GM19455 (cell line): ENCODE measurements at regions not wholly inside any gene's neighbourhood (a gene's known extent, or its start where the extent isn't known, plus 50 kb on each side); places are given as distances from the start of the nearest gene placed in this dataset.
"Not testable (repeated sequence)": the region's sequence is repeated elsewhere in the genome, so short reads cannot be mapped to it uniquely, and the experiment has no call there.

ENCODE experiments used
- ATAC-seq: cut with Tn5 transposase; IDR thresholded peaks from one replicate; pipeline ENCODE4 v1.9.1; 2021; ENCODE audit not compliant: unreplicated experiment

DNA sequence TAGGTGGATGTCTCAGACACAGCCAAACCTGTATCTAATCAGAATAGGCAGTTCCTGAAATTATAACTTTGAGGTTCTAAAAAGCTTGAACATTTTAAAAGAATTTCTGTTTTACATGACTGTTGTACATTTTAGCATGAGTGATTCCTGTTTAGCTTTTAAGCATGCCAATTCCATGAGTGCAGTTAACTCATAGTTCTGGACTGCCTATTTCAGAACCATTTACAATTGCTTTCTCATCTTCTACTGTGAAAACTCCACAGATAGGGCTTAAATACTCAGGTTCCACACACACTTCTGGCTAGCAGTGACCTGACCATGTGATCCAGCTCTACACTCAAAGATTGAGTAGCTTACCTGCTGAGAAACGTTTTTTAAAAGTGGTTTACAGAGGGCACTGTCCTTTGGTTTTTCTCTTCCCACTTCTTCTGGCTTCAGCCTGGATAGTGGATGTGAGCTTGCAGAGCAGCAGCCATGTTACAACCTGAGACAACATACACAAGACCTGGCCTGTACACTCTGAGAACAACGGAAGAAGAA lies 280.8 kb downstream of the ANKRD50 start:
- ATAC-seq = no peak

DNA sequence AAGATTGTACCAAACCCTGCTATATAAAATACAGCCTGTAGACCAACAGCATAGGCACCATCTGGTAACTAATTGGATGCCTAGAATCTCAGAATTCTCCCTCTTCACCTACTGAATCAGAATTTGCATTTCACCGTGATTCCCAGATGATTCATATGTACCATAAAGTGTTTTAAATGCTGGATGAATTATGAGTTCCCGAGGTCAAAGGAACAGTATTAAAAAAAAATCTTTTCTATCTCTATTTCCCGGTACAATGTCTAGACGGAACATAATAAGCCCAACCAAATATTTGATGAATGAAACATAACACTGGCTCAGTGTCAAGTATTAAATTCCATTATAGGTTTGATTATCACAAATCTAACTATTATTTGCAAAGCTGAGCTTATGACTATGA lies 280.0 kb downstream of the ANKRD50 start:
- no peak for ATAC-seq

DNA sequence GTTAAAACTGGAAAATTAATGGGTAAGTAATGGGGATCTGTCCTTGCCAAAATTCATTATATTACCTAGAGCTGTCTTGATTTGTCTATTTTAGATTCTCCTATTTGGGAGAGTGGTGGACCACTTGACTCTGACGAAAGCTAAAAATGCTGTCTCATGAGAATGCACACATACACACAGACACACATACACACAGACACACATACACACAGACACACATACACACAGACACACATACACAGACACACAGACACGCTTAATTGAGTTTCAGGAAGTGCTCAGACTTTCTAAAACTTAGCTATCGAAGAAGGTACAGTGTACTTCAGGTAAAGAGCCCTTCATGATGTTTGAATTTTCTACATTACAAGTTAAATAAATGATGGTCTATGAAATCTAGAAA lies 279.5 kb downstream of the ANKRD50 start:
- ATAC-seq = no peak

DNA sequence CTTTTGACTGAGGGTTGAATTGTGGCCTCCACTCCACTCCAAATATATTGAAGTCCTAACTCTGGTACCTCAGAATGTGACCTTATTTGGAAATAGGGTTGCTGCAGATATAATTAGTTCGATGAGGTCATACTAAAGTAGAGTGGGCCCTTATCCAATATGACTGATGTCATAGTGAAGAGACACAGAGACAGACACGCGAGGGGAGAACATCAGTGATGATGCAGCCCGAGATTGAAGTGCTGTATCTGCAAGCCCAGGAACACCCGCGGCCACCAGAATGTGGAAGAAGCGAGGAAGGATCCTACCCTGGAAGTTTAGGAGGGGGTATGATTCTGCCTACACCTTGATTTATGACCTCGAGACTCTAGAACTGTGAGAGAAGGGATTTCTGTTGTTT lies 279.0 kb downstream of the ANKRD50 start:
- no peak for ATAC-seq

DNA sequence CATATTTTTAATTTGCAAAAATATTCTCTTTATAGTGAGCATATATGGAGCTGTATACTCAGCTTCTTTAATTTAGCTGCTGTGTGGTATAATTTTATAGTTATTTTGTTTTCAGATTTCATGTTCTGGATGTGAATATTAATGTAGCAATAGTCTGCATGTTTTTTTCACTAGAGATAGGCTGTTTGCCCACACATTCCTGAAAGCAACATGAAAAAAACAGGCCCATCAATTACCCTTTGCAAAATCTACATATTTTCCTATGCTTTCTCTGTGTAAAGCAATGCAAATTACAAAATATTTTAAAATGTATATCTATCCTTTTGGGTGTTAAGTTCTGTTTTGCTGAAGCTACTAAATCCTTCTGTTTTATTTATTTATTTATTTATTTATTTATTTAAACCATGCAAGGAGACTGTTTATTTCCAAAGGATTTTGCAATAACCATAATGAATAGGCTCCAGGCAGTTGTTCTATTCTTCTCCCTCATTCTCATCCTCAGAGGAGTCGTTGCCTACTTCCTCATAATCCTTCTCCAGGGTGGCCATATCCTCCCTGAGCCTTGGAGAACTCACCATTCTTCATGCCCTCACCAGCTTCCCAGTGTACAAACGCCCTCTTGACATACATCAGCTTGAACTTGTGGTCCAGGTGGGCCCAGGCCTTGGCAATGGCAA lies 277.1 kb downstream of the ANKRD50 start:
- no peak for ATAC-seq

DNA sequence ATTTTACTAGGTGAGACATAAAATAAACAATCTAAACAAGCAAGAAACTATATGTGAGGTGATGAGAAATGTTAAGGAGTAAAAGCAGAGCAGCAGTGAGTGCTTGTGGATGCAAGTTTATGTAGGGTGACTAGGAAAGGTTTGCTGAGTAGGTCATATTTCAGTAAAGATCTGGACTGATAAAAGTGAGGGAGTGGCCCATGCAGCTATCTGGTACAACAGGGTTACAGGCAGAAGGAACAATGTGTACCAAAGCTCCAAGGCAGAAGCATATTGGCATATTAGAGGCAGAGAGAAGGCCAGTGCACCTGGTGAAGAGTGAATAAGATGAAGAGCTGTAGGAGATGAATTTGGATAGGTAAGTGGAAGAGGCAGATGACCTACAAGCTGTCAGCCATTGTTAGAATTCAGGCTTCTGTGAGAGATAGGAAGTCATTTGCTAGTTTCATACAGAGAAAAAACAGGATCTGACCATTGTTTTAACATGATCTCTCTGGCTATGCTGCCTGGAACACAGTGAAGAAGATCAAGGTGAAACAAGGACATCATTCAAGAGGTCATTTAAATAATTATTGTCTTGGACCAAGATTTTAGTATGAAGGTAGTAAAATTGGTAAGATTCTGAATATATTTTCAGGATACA lies 274.6 kb downstream of the ANKRD50 start:
- no peak for ATAC-seq

DNA sequence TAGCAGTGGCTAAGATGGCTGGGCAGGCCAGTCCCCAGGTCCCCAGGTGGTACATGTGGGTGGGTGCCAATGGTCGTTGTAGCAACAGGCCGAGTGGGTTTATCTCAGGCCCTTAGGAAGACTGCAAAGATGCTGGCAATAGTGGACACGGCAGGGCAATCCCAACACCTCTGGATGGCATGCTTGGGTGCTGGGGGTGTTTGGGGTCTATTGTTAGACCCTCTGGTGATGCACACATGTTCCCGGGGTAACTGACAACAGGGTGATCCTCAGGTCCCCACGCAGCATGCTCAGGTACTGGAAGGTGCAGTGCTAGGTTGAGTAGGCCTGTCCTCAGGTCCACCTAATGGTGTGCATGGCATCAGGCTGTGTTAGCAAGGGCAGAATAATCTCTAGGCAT lies 267.5 kb downstream of the ANKRD50 start:
- no peak for ATAC-seq

DNA sequence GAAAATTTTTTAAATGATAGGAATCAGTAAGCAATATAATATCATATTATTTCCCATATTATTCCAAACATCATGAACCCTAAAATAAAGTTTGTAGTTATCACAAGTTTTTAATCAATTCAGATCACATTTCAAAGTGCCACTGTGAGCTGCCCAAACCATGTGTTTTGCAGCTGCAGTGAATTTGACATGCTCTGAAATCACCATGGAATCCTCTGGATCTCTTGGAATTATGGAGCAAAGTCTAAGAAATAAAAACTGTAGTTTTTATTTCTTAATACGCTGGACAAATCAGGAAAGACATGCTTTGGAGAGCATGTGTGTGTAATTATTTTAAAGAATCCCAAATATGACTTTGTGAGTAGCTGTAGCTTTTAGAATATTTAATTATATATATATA lies 262.7 kb downstream of the ANKRD50 start:
- no peak for ATAC-seq

DNA sequence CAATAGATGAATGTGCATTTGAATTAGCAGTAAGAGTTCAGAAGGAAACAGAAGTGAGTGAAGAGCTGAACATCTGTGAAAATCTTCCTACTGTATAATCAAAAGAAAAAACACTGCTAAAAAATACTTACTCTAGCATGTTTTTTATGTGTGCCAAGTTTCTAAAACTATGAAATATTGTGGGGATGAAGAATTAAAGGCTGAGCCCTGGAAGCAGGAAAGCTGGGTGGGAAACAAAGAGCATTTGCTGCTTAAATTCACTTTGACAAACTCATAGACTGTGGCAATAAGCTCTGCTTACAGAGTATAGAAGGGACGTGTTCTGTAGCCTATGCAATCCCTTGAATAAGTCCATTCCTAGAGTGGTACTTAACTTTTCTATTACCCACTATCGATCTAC lies 261.7 kb downstream of the ANKRD50 start:
- ATAC-seq = no peak

DNA sequence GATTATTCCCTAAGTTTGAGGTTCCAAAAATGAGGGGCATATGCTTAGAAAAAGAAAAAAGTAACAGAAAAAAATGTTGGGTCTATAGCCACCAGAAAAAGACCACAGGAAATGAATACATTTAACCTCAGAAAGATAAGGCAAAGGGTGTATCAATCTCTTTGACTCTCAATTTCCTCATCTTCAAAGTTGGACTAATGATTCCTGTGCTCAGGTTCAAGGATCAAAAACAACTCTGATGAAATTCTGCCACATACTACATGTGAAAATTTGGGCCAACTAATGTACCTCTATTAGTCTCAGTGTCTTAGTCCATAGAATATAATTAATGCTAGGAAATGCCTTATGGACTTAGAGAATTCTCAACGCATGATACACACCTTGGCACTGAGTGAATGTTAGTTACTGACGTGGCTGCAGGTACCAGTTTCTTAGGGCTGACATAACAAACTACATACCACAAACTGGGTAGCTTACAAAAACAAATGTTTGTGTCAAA lies 257.7 kb downstream of the ANKRD50 start:
- no peak for ATAC-seq

DNA sequence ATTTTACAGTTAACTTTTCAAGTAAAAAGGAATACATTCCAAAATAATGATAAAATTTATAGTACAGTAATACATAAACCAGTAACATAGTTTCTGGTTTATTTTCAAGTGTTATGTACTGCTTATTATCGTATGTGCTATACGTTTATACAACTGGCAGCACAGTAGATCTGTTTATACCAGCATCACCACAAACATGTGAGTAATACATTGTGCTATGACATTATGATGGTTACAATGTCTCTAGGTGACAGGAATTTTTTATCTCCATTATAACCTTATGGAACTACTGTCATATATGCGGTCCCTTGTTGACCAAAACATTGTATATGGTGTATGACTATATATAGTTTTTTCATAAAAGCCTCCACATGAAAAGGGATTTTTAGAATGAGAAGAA lies 256.9 kb downstream of the ANKRD50 start:
- ATAC-seq = no peak

DNA sequence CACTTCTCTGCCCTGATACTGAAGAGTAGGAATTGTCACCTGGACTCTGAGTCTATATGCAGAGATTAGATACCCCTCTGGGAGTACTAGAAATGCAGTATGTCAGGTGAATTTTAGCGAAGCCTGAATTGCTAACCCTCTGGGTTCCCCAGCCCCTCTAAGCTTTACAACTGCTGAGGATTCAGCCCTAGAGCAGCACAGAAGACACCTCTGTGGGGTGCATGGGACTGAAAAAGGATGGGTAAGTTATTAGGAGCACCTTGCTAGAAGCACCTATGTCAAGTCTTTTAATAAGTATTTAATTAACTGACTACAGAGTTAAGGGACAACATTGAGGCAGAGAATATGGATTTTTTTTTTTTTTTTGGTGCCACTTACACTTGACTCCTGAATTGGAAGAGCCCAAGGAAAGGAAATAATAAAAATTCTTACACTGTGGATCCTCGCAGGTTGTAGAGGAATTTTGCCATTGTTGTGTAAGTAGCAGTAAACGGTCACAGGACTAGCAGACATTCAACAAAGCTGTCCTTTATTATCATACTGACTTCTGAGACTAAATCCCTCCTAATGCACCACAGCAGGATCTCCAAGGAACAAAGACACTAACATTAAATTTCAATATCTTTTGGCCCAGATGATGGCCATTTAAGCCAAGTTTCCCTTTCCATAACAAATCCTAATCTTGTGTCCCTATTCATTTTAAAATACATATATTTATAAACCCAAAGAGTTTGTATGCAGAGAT lies 253.2 kb downstream of the ANKRD50 start:
- no peak for ATAC-seq

DNA sequence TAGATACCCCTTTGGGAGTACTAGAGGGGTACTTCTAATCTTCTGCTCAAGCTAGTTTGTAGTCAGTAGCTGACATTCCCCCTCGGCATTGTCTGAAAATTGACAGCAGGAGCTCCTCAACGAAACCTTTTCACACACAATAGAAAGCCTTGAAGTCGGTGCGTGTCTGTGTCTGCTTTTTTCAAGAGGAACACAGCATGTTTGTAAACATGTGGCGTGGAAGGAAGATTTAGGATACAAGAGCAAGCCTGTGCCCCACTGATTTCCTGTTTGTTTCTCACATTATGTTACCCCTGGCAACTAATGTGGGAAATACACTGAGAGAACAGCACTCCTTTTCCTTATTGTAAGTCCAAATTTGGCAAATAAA lies 252.6 kb downstream of the ANKRD50 start:
- ATAC-seq = no peak

DNA sequence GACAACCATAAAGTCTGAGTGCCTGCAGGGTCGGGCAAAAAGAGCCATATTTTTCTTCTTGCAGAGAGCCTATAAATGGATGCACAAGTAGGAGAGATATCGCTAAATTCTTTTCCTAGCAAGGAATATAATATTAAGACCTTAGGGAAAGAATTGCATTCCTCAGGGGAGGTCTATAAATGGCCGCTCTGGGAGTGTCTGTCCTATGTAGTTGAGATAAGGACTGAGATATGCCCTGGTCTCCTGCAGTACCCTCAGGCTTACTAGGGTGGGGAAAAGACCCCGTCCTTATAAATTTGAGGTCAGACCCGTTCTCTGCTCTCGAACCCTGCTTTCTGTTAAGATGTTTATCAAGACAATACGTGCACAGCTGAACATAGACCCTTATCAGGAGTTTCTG lies 250.9 kb downstream of the ANKRD50 start:
- ATAC-seq = not testable (repeated sequence)

DNA sequence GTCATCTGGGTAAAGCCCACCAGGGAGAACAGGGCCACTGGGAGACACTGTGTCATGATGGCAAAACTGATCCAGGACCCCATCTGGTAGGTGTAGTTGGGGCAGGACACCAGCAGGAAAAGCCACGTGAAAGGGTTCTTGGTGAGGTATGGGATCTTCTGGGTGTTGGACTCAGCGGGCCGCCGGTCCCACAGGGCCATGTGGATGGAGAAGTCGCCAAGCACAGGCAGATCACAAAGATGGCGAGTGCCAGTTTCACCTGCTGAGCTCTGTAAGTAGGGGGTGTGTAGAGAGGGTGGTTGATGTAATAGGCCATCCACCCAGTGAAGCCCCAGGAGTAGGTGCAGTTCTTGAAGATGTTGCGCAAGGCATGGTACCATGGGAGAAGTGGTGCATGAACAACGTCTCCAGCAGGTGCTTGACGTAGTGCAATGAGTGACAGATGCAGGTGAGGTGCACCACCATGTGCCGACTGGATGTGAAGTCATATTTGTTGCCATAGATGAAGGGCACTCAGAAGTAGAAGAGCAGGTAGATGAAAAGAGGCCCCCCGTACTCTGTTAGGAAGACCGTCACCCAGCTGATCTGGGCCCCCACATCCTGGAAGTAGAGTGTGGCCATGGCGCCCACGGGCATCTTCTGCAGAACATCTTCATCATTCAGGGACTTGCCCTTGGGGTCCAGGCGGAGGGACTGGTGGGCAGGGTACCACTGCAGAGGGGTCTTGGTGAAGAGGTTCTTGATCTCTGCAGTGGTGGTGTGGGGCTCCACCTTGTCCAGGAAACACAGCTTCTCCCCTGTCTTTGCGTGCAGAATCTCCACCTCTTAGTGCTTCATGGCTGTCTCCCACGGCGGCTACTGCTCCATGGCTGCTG lies 249.3 kb downstream of the ANKRD50 start:
- ATAC-seq = no peak

DNA sequence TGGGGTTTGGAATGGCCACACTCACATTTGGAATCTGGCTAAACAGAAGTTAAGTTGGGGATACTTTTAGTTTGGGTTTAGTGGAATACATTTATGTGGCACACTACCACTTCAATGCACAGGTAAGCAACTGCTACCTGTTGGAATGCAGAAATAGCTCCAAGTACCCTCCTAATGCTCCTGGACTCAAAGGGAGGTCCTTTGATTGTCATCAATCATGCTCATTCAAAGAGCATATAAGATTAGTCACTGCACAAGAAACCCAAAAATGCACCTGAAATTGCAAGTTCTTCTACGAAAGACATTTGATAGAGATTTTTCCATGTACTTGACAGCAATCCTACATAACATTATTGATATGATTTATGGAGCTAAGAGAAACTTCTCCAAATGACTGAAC lies 247.7 kb downstream of the ANKRD50 start:
- no peak for ATAC-seq

DNA sequence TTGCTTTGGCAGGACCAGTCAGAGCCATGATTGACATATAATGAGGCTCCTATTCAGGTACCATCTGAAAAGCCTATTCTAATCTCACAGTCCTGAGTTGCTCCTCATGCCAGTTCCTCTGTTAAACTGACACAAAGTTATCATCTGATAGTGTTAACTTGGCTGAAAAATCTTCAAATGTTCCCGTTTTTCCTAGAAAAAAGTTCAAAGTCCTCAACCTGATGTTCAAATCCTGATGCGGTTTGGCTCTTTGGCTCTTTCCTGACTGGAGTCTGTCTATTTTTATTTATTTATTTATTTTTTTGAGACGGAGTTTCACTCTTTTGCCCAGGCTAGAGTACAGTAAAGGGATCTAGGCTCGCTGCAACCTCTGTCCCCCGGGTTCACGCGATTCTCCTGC lies 244.2 kb downstream of the ANKRD50 start:
- no peak for ATAC-seq

DNA sequence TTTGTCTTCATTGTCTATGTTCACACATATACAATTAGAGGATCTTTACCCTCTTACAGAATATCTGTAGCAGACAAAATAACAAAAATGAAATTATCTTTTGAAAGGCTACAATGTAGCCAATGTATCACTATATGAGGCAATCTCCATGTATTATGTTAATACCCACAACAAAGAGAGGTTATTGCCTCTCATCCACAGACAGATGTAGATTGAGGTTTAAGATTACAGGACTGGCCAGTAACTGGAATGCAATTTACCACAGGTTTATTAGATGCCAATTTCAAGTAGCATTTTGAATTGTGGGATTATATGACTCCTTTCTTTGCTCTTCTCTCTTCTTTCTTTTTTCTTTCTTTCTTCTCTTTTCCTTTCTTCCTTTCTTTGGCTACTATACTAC lies 242.6 kb downstream of the ANKRD50 start:
- no peak for ATAC-seq

DNA sequence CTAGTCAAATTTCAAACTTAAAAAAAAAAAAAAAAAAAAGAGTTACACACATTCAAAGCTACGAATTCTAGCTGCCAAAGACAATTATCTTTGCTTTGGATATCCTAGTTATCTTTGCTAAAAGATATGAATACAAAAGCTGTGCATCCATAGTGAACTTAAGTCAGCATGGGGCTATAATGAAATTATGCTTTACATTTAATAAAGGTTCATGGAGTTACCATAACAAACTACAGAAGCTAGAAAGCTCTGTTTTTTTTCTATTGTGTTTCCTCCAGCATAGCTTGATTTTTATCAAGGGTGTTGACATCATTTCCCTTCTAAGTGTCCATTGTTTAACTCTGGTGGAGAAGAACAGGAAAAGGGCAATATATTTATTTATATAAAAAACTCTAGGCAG lies 234.1 kb downstream of the ANKRD50 start:
- ATAC-seq = no peak

DNA sequence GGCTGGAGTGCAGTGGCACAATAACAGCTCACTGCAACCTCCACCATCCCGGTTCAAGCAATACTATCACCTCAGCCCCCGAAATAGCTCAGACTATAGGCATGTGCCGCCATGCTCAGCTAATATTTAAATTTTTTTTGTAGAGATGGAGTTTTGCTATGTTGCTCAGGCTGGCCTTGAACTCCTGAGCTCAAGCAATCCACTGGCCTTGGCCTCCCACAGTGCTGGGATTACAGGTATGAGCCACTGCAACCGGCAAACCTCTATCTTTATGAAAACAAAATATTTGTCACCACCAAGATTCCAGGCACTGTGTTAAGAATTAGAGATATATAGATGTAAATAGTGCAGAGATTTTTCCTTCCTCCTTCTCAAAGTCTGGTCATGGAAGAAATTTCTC lies 232.5 kb downstream of the ANKRD50 start:
- no peak for ATAC-seq

DNA sequence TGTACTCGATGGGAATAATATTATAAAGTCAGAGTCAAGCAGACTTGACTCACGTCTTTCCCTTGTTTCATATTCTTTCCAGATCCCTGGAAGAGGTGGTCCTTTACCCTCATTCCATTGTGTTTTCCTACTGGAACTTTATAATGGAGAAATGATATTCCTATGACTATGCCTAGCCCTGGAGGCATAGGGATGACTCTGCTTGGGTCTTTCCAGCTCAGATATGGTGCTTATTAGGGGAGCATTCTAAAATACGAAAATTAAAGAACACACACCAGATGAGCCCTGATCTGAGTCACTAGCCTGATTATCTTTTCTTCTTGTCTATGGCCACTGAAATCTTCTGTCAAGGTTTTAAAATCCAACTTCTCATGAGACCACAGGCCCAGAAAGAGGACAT lies 231.4 kb downstream of the ANKRD50 start:
- no peak for ATAC-seq
